ENCODE measurements at regions not wholly inside any gene's neighbourhood (a gene's known extent, or its start where the extent isn't known, plus 50 kb on each side); places are given as distances from the start of the nearest gene placed in this dataset.

GRCh38 chr4:22959483-22959882, 266.7 kb downstream of the GBA3 start:
- H4K20me1 ChIP-seq (ENCODE audit: insufficient read depth) = no peaks in the 10 kb centered on the region
- no peaks in the 10 kb centered on the region for H3K27me3 ChIP-seq (ENCODE audit: insufficient read depth, low read depth, low read length)
- no peaks in the 10 kb centered on the region for H3K9me2 ChIP-seq (ENCODE audit: insufficient read depth, low read length)
- H3K4me2 ChIP-seq (ENCODE audit: low read length) = no peak overlapping the region
- H3F3A ChIP-seq (ENCODE audit: insufficient read depth, low read length, poor library complexity, severe bottlenecking) = no peaks in the 10 kb centered on the region
- H3K79me2 ChIP-seq (replicated peaks; ENCODE audit: insufficient read depth, low read length) = no peaks in the 10 kb centered on the region
- no peak overlapping the region for H3K4me3 ChIP-seq (ENCODE audit: low read length)
- TF ChIP-seq EP300 (conservative IDR thresholded peaks at IDR 0.05; ENCODE audit: poor library complexity, severe bottlenecking) = no peak
- TF ChIP-seq CTCF (IDR thresholded peaks at IDR 0.05; ENCODE audit: poor library complexity, severe bottlenecking) = no peak
- TF ChIP-seq MXI1 (conservative IDR thresholded peaks at IDR 0.05; ENCODE audit: poor library complexity, severe bottlenecking) = no peak
- no peak for TF ChIP-seq REST (IDR thresholded peaks at IDR 0.05; ENCODE audit: borderline replicate concordance)
- TF ChIP-seq EZH2 (IDR thresholded peaks at IDR 0.05; ENCODE audit: borderline replicate concordance, insufficient read depth, low read length, poor library complexity, severe bottlenecking) = no peak
- TF ChIP-seq RAD21 (conservative IDR thresholded peaks at IDR 0.05) = no peak
- no peak for TF ChIP-seq SMC3 (conservative IDR thresholded peaks at IDR 0.05; ENCODE audit: poor library complexity)
- TF ChIP-seq TAF1 (IDR thresholded peaks at IDR 0.05; ENCODE audit: low read depth) = no peak
- no peak for TF ChIP-seq POLR2AphosphoS5 (IDR thresholded peaks at IDR 0.05)
- H3K9me3 ChIP-seq (ENCODE audit: low read length) = no peaks in the 10 kb centered on the region
- no peak overlapping the region for H3K27ac ChIP-seq (ENCODE audit: low read length)
- H3K9ac ChIP-seq (ENCODE audit: low read length) = no peak overlapping the region
- H2AFZ ChIP-seq (ENCODE audit: low read depth, low read length) = no peak overlapping the region
- H3K36me3 ChIP-seq (ENCODE audit: insufficient read depth, low read length) = no peaks in the 10 kb centered on the region

DNA sequence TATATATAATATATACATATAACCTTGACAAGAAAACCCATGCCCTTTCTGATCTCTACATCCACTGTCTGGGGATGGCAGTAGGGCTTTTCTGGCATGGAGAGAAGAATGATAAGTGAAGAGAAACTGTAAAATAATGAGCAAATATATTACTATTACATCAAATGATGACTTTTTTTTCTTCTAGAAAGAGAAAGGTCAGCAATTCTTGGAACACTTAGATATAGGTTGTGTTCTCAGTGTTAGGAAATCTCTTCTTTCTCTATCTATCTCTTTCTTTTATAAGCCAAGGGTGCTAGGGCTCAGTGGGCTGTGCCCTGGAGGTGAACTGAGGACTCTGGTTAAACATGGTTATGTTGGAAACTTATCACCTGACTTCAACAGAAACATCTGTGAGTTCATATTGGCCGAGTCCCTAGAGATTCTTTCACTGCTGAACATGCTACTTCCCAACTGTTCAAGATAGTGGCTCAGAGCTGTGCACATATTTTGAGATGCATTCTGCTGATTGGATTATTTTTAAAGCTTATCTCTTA, 265.1 kb downstream of the GBA3 start:
- H3K79me2 ChIP-seq (replicated peaks; ENCODE audit: insufficient read depth, low read length) = no peaks in the 10 kb centered on the region
- H3K9me2 ChIP-seq (ENCODE audit: insufficient read depth, low read length) = no peaks in the 10 kb centered on the region
- H3K27ac ChIP-seq (ENCODE audit: low read length) = no peak overlapping the region
- H2AFZ ChIP-seq (ENCODE audit: low read depth, low read length) = no peak overlapping the region
- no peak overlapping the region for H3K9ac ChIP-seq (ENCODE audit: low read length)
- H4K20me1 ChIP-seq (ENCODE audit: insufficient read depth) = no peaks in the 10 kb centered on the region
- H3K9me3 ChIP-seq (ENCODE audit: low read length) = no peaks in the 10 kb centered on the region
- TF ChIP-seq SMC3 (conservative IDR thresholded peaks at IDR 0.05; ENCODE audit: poor library complexity) = no peak
- no peak for TF ChIP-seq EZH2 (IDR thresholded peaks at IDR 0.05; ENCODE audit: borderline replicate concordance, insufficient read depth, low read length, poor library complexity, severe bottlenecking)
- TF ChIP-seq TAF1 (IDR thresholded peaks at IDR 0.05; ENCODE audit: low read depth) = no peak
- TF ChIP-seq EP300 (conservative IDR thresholded peaks at IDR 0.05; ENCODE audit: poor library complexity, severe bottlenecking) = no peak
- TF ChIP-seq POLR2AphosphoS5 (IDR thresholded peaks at IDR 0.05) = no peak
- TF ChIP-seq MXI1 (conservative IDR thresholded peaks at IDR 0.05; ENCODE audit: poor library complexity, severe bottlenecking) = no peak
- TF ChIP-seq RAD21 (conservative IDR thresholded peaks at IDR 0.05) = no peak
- no peak for TF ChIP-seq REST (IDR thresholded peaks at IDR 0.05; ENCODE audit: borderline replicate concordance)
- TF ChIP-seq CTCF (IDR thresholded peaks at IDR 0.05; ENCODE audit: poor library complexity, severe bottlenecking) = no peak
- no peak overlapping the region for H3K4me3 ChIP-seq (ENCODE audit: low read length)
- H3K36me3 ChIP-seq (ENCODE audit: insufficient read depth, low read length) = no peaks in the 10 kb centered on the region
- H3K27me3 ChIP-seq (ENCODE audit: insufficient read depth, low read depth, low read length) = no peaks in the 10 kb centered on the region
- H3F3A ChIP-seq (ENCODE audit: insufficient read depth, low read length, poor library complexity, severe bottlenecking) = no peaks in the 10 kb centered on the region
- H3K4me2 ChIP-seq (ENCODE audit: low read length) = no peak overlapping the region

Measured in neural cell (in vitro differentiated cells).